IMR-90 (cell line): ENCODE measurements at regions not wholly inside any gene's neighbourhood (a gene's known extent, or its start where the extent isn't known, plus 50 kb on each side); places are given as distances from the start of the nearest gene placed in this dataset.
A peak's percentile ranks its signal among the peaks of the same experiment; 100 is the strongest.

Source experiments
- ATAC-seq: fragments of 200-7000 bp; cut with Tn5 transposase; 2 replicates; pipeline ENCODE4 v1.9.1; 2020; ENCODE audit warnings: low read depth, mild to moderate bottlenecking, moderate library complexity
- BruUV-seq: library from RNA; stranded (reverse); fragments of 400-500 nt; replicated peaks from 2 replicates; lab custom pipeline; 2021; lab: Mats Ljungman, UMichigan
- CTCF ChIA-PET: fragments of 300-600 bp; formaldehyde crosslinking; extraction: SDS; loops from one replicate; lab custom pipeline; 2021; ENCODE audit warnings: antibody characterized with exemption; lab: Yijun Ruan, JAX
- POLR2A ChIA-PET: fragments of 300-600 bp; sonication (Branson Sonifier 250); formaldehyde crosslinking; loops from one replicate; lab custom pipeline; 2022; ENCODE audit warnings: antibody characterized with exemption; ENCODE audit not compliant: unreplicated experiment; lab: Charles Lee
- DNase-seq: peaks from one replicate; pipeline ENCODE4 v3.0.0; 2013
- H2AFZ ChIP-seq: replicated peaks from 2 replicates; pipeline ENCODE3; 2013; ENCODE audit warnings: low read length, mild to moderate bottlenecking; ENCODE audit not compliant: poor library complexity
- H2AK5ac ChIP-seq: 2 replicates; pipeline ENCODE4 v1.6.1; 2013; ENCODE audit warnings: low read depth, low read length, inconsistent platforms
- H2AK9ac ChIP-seq: replicated peaks from 2 replicates; pipeline ENCODE3; 2013; ENCODE audit warnings: mild to moderate bottlenecking, low read depth, low read length, moderate library complexity; ENCODE audit not compliant: poor library complexity
- H2BK120ac ChIP-seq: 2 replicates; pipeline ENCODE4 v1.6.1; 2013; ENCODE audit warnings: low read depth, low read length, inconsistent platforms
- H2BK15ac ChIP-seq: 3 replicates; pipeline ENCODE4 v1.6.1; 2013; ENCODE audit warnings: low read depth, low read length, inconsistent platforms
- H2BK20ac ChIP-seq: 2 replicates; pipeline ENCODE4 v1.6.1; 2013; ENCODE audit warnings: low read depth, mild to moderate bottlenecking, inconsistent platforms, low read length, moderate library complexity
- H2BK5ac ChIP-seq: 2 replicates; pipeline ENCODE4 v1.6.1; 2013; ENCODE audit warnings: mild to moderate bottlenecking, low read depth, low read length, inconsistent platforms; ENCODE audit not compliant: poor library complexity, severe bottlenecking
- H3K14ac ChIP-seq: replicated peaks from 2 replicates; pipeline ENCODE4 v1.6.1; 2013; ENCODE audit warnings: low read depth, low read length, inconsistent platforms
- H3K18ac ChIP-seq: 2 replicates; pipeline ENCODE4 v1.6.1; 2013; ENCODE audit warnings: low read depth, low read length, control low read depth
- H3K23ac ChIP-seq: 2 replicates; pipeline ENCODE4 v1.6.1; 2013; ENCODE audit warnings: low read depth, low read length, inconsistent platforms
- H3K27ac ChIP-seq: 2 replicates; pipeline ENCODE4 v1.5.1; 2013; ENCODE audit warnings: mild to moderate bottlenecking, control low read depth, low read length; ENCODE audit not compliant: insufficient read depth
- H3K27me3 ChIP-seq: 2 replicates; pipeline ENCODE4 v1.6.1; 2013; ENCODE audit warnings: low read length; ENCODE audit not compliant: control insufficient read depth, insufficient read depth
- H3K36me3 ChIP-seq: 2 replicates; pipeline ENCODE4 v1.6.1; 2013; ENCODE audit warnings: low read length, mixed read lengths; ENCODE audit not compliant: control insufficient read depth, insufficient read depth
- H3K4ac ChIP-seq: 2 replicates; pipeline ENCODE4 v1.6.1; 2013; ENCODE audit warnings: low read depth, low read length, inconsistent platforms
- H3K4me1 ChIP-seq: 2 replicates; pipeline ENCODE4 v1.6.1; 2013; ENCODE audit warnings: low read length, mixed read lengths; ENCODE audit not compliant: control insufficient read depth, insufficient read depth
- H3K4me2 ChIP-seq: 2 replicates; pipeline ENCODE4 v1.6.1; 2013; ENCODE audit warnings: low read depth, mild to moderate bottlenecking, control low read depth, low read length, moderate library complexity
- H3K4me3 ChIP-seq: 2 replicates; pipeline ENCODE4 v1.5.1; 2013; ENCODE audit warnings: low read depth, mild to moderate bottlenecking, control low read depth, low read length, moderate library complexity; ENCODE audit not compliant: insufficient read depth
- H3K56ac ChIP-seq: 2 replicates; pipeline ENCODE4 v1.6.1; 2013; ENCODE audit warnings: low read length, inconsistent platforms; ENCODE audit not compliant: insufficient read depth; ENCODE audit errors: extremely low read depth
- H3K79me1 ChIP-seq, 2 experiments: 2 replicates each; pipeline ENCODE4 v1.6.1; 2013; ENCODE audit warnings: low read length in 2 of 2, inconsistent platforms in 1 of 2, low read depth in 1 of 2
- H3K9ac ChIP-seq: 2 replicates; pipeline ENCODE4 v1.6.1; 2013; ENCODE audit warnings: low read depth, low read length, control low read depth
- H3K9me1 ChIP-seq: 2 replicates; pipeline ENCODE4 v1.6.1; 2013; ENCODE audit warnings: low read length, inconsistent platforms; ENCODE audit not compliant: insufficient read depth
- H3K9me3 ChIP-seq: 2 replicates; pipeline ENCODE4 v1.6.1; 2013; ENCODE audit warnings: low read length; ENCODE audit not compliant: control insufficient read depth, insufficient read depth
- H4K20me1 ChIP-seq: 2 replicates; pipeline ENCODE4 v1.6.1; 2013; ENCODE audit warnings: low read length, inconsistent platforms; ENCODE audit not compliant: insufficient read depth
- H4K5ac ChIP-seq: 2 replicates; pipeline ENCODE4 v1.6.1; 2013; ENCODE audit warnings: mild to moderate bottlenecking, low read depth, low read length, control low read depth
- H4K8ac ChIP-seq, 2 experiments: 2 replicates each; pipeline ENCODE4 v1.6.1; 2013; ENCODE audit warnings: low read depth in 2 of 2, low read length in 2 of 2, control low read depth in 1 of 2, inconsistent platforms in 1 of 2
- H4K91ac ChIP-seq: 2 replicates; pipeline ENCODE4 v1.6.1; 2013; ENCODE audit warnings: low read depth, low read length, inconsistent platforms; ENCODE audit not compliant: insufficient read depth
- RAD21 ChIP-seq: IDR thresholded peaks from 2 replicates; pipeline ENCODE4 v1.6.1; 2012; ENCODE audit warnings: low read length, improper control_type of control experiment
- WGBS, 2 experiments: methylation state at CpG; one replicate each; pipeline versions ENCODE4 v1.1.5 to v1.1.7; 2013; ENCODE audit warnings: missing lambda C conversion rate in 2 of 2; ENCODE audit not compliant: insufficient read length in 1 of 2; ENCODE audit errors: extremely low coverage in 2 of 2; 5-methylcytosine and 5-hydroxymethylcytosine counted together
- dilution Hi-C: fragments of 300-500 bp; cut with HindIII; formaldehyde crosslinking; loops from one replicate; pipeline ENCODE4 v1.14.3; 2018; ENCODE audit warnings: low sequenced_read_pairs; ENCODE audit not compliant: unreplicated experiment
- in situ Hi-C: fragments of 300-500 bp; cut with MboI; formaldehyde crosslinking; loops from 3 replicates; pipeline ENCODE4 v1.14.3; 2019; ENCODE audit warnings: low sequenced_read_pairs, inconsistent platforms, mixed read lengths
- intact Hi-C: fragments of 100-400 bp; cut with micrococcal nuclease; formaldehyde crosslinking; loops from 2 replicates; pipeline ENCODE4 v1.10.0; 2022

DNA sequence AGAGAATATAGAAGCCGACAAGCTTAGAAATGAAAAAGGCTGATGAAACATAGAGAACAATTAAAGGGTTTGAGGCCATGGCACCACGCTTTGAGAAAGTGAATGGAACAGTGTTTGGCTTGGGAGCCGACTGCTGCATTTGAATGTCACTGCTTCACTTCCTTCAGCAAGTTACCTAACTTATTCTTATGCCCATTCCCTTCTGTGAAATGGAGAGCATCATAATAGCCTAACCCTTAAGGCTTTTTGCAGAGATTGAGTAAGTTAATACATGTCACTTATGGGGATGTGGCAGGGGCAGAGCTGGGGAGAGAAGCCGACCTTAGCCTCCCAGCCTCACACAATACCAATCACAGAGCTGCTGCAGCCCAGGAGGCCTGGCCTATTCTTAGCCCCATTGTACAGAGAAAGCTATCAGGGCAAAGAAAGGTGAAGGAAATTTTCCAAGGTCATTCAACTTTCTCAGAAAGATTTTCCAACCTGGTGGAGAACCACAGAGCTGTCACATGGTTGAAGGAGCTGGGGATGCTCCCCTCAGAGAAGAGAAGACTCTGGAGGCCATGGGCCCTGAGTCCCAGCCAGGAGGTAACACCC, 186.0 kb upstream of the GDF10 start:
- Histone ChIP-seq H2BK5ac (no peak overlapping the region), H3K79me1 (no peaks in the 10 kb centered on the region), H3K27me3 (peaks cover 2% of the 10 kb centered on the region), H2AK9ac (no peak overlapping the region), H3K18ac (peak overlapping the region; percentile 40; the same call in 1 of the 2 replicates), H3K4me2 (no peak overlapping the region), H3K36me3 (no peaks in the 10 kb centered on the region), H3K27ac (no peak overlapping the region), H4K5ac (no peak overlapping the region), H4K20me1 (no peaks in the 10 kb centered on the region), H2AK5ac (no peak overlapping the region), H3K9ac (no peak overlapping the region), H2BK120ac (0 out of 2 replicates have a peak overlapping the region, but pooled peaks have one; percentile 4), H4K91ac (no peak overlapping the region; the same call in 1 of the 2 replicates), H3K14ac (no peak overlapping the region), H3K9me3 (no peaks in the 10 kb centered on the region), H3K4ac (no peak overlapping the region), H2BK20ac (no peak overlapping the region), H3K4me1 (peaks cover 15% of the 10 kb centered on the region), H4K8ac (no peak overlapping the region), H3K23ac (no peak overlapping the region), H3K56ac (no peak overlapping the region), H2AFZ (no peak overlapping the region), H3K9me1 (no peaks in the 10 kb centered on the region; the same call in 1 of the 2 replicates), H3K4me3 (no peak overlapping the region), H2BK15ac (no peak overlapping the region)
- dilution Hi-C loops (no loop called here), in situ Hi-C loops (no loop called here), intact Hi-C loops (no loop called here)
- no peak for ATAC-seq
- POLR2A ChIA-PET, result no interaction called here
- WGBS, 2 experiments, result no CpG with 5 or more reads among the region's 4 CpGs
- BruUV-seq, result no TSS peak
- TF ChIP-seq RAD21, result no peak
- CTCF ChIA-PET, result no interaction called here
- no peak for DNase-seq
